Superior temporal gyrus (tissue), 1 donor: ENCODE measurements at regions not wholly inside any gene's neighbourhood (a gene's known extent, or its start where the extent isn't known, plus 50 kb on each side); places are given as distances from the start of the nearest gene placed in this dataset.

Experiments
- DNase-seq: peaks from one replicate; pipeline ENCODE4 v3.0.0-alpha.2; 2016; ENCODE audit errors: extremely low spot score

- DNase-seq = no peak
Measured at GRCh38 chr11:103530257-103530656, 421.0 kb downstream of the DYNC2H1 start.

DNA sequence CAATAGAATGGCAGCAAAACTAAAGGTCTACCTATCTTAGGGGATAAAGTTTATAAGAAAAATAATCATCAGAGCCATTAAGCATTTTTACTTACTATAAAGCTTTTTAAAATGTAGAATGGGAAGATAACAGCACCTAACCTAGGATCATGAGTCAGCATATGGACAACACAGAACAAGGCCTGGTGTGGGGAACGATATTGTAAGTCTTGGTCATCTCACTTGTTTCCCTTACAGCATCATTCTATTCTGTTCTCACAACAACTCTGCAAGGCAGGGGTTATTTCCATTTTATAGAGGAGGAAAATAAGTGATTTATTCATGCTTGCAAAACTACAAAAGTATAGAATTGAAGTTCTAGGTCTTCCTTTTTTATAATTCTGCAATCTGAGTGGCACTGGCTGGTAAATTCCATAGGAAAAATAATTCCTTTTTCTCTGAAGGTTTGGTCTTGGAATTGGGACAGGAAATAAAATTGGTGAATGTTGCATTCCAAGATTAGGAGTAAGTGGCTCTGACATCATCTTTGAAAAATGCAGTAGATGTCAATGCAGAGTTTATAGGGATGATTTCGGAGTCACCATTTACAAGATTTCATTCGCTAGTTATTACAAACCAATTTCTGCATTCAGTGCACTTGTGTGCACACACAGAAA, 423.0 kb downstream of the DYNC2H1 start:
- no peak for DNase-seq

DNA sequence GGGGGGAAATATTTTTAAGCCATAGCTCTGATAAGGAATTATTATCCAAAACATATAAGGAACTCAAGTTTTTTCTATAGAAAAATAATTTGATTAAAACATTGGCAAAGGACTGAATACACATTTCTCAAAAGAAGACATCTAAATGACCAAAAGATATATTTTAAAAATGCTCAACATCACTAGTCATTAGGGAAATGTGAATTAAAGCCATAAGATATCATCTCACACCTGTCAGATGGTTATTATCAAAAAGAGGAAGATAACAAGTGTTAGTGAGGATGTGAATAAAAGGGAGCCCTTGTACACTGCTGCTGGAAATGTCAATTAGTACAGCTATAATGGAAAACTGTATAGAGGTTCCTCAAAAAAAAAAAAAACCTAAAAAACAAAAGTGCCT, 425.0 kb downstream of the DYNC2H1 start:
- no peak for DNase-seq

GRCh38 chr11:103534959-103535358, 425.7 kb downstream of the DYNC2H1 start:
- DNase-seq = no peak

DNA sequence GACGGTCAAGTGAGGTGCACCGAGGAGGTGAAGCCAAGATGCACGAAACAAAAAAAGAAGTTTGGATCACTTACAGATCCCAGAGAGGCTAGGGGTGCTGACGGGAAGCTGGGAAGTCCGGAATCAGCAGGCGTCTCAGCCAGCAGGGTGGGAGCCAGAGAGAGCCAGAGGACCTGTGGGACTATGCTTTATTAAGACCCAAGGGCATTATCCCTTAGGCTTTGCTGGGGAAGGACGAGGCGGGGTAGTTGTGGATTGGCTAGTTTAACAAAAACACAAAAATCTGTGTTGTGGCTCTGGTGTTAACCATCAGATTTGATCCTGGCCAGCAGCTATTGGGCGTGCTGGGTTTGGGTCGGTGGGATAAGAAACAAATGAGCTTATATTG, 427.1 kb downstream of the DYNC2H1 start:
- DNase-seq = no peak

DNA sequence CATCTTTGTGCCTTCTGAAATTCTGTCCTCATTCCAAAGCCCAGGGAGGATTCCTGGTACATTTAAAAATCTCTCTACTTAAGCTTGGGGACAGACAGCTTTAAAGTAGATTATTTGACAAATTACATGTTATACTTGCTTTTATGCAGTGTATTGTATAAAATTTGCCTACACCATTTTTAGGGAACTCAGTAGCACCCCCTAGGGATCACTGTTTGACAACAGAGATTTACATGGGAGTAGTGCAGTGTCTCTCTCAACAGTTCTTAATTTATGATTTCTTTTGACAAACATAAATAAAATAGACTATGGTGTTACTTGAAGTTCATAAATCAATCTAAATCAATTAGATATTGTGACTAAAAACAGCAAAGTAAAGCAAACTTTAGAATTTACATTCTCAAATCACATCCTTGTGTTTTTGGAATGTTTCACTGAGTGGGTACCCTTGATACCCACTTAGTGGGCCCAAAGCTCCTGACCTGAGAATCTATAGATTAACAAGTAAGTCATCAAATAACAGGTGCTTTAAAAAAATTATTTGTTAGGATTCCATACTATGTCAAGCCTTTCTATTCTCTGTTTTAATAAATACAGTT, 428.8 kb downstream of the DYNC2H1 start:
- DNase-seq = peak; percentile 12

DNA sequence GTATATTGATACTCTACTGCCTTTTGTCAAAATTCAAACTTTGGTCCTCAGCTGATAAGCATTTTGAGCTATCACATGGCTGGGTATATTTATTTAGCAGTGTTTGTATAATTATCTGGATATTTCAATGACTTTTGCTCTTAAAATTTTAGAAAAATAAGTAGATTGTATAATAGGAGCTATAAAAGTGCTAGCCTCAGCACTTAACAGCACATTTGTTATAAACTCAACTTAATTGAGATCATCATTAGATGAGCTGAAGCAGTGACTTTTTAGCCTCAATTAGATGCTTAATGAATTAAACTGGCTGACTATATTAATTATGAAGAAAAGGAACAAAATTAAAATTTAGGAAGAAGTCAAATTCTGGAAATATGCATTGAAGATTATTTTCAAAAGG, 429.9 kb downstream of the DYNC2H1 start:
- no peak for DNase-seq

GRCh38 chr11:103541186-103541795, 432.1 kb downstream of the DYNC2H1 start:
- no peak for DNase-seq

- no peak for DNase-seq
Measured at GRCh38 chr11:103542851-103543250, 433.6 kb downstream of the DYNC2H1 start.

DNA sequence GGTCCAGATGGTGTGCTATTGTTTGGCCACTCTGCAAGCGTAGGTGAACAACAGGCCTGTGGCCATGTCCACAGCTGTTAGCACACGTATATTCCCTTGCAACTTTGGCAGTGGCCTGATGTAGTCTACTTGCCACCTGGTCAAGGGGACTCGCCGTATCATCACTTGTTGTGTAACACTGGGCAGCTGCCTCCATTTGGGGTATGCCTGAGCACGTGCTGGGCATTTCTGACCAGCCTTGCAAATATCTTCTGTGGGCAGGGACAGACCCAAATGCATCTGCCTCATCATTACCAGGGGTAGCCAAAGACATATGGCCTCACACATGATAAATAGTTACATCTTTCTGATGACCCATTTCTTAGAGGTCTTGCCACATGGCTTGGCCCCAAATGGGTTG, 434.2 kb downstream of the DYNC2H1 start:
- DNase-seq = no peak

GRCh38 chr11:103544874-103545273, 435.6 kb downstream of the DYNC2H1 start:
- no peak for DNase-seq

GRCh38 chr11:103545551-103545950, 436.3 kb downstream of the DYNC2H1 start:
- DNase-seq = no peak

- no peak for DNase-seq
Measured at GRCh38 chr11:103546236-103546635, 437.0 kb downstream of the DYNC2H1 start.

- DNase-seq = no peak
Measured at GRCh38 chr11:103547024-103547423, 437.8 kb downstream of the DYNC2H1 start.

- no peak for DNase-seq
Measured at GRCh38 chr11:103547691-103548090, 438.5 kb downstream of the DYNC2H1 start.

GRCh38 chr11:103548838-103549237, 439.6 kb downstream of the DYNC2H1 start:
- DNase-seq = no peak

DNA sequence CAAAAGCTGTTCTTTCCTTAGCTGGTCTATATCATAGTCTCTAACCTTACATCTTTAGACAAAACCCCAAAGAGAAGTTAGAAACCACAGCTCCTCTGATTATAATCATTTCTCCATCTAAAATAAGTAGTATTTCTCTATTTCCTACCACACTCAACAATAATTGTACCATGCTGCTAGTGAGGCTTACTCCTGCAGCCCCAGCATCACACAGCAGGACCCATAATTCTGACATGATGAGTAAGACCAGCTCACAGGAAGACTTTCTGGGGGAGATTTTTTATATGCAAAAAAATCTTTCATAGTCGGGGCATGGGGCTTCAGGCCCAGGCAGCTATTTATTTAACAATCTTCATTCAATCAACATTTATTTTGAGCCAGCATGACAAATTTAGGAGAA, 441.6 kb downstream of the DYNC2H1 start:
- no peak for DNase-seq

GRCh38 chr11:103552086-103552485, 442.9 kb downstream of the DYNC2H1 start:
- DNase-seq = no peak

DNA sequence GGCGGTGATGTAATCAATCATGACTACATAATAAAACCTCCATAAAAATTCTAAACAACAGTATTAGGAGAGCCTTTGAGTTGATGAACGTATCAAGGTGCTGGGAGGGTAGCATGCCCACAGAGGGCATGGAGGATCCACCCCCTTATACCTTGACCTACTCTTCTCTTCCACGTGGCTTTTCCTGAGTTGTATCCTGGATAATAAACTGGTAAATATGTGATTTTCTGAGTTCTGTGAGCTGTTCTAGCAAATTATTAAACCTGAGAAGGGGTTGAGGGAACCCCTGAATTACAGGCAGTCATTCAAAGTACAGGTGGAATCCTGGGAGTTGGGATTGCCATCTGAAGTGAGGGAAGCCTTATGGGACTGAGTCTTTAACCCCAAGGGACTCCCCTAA, 446.9 kb downstream of the DYNC2H1 start:
- no peak for DNase-seq

- DNase-seq = no peak
Measured at GRCh38 chr11:103566116-103566515, 456.9 kb downstream of the DYNC2H1 start.

DNA sequence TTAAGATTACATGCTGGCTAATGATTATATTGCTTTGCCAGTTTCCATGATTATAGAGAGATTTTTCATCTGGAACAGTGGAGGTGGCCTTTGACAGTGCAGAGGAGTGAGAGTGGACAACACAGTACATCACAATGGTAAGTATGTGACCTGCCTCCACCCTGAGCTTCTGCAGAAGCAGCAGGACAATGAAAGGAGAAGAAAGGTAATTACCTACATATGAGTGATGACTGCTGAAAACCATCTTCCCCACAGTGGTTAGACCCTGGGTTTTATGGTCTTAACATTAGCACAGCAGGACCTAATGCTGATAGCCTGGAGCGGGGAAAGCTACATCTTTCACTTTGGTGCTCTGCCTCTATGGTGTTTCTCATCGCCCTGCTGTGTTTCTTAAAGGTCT, 454.7 kb upstream of the DDI1 start:
- DNase-seq = no peak

DNA sequence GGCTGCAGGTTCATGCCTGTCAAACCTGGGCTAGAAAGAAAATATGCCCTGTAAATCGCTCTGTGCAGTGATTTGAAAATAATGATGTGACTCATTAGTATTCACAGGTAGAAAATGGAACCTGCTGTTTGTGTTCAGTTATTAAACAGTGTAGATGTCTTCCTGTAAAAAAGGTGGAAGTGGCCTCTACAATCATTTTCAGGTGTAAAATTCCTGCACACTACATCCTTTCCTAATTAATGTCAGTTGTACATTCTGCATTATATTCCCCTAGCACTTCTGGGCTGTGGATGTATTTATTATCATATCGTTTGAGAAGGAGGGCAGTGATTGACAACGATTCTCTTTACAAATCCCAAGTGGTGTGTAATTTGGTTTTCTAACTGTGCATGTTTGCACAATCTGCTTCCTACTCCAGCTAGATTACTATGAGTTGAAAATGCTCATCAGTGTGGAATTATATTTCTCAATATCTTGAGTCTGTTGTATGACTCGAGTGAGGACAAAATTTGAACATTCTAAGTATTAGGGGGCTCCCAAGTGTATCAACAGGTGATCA, 454.0 kb upstream of the DDI1 start:
- no peak for DNase-seq

DNA sequence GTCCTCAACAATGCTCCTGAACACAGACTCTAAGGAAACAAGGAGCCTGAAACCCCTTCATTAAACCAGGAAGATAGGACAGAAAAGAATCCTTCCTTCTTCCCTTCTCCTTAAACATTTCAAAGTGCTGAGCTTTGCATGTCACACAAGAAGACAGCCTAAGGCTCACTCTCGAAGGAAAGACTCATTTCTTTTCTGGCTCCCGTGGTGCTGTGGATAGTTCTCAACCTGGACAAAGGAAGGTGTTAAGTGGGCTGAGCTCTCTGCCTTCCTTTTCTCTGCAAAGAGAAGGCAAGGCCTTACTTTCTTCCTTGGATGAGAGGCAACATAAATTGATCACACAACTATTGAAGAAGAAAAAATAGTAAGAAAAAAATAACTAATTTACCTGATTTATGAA, 452.4 kb upstream of the DDI1 start:
- no peak for DNase-seq
